ENCODE measurements at regions not wholly inside any gene's neighbourhood (a gene's known extent, or its start where the extent isn't known, plus 50 kb on each side); places are given as distances from the start of the nearest gene placed in this dataset.

- TF ChIP-seq CTCF (conservative IDR thresholded peaks at IDR 0.05) (no peak), ZFX (IDR thresholded peaks at IDR 0.05) (no peak)
Measured at GRCh38 chr4:123858465-123858864, 461.9 kb downstream of the SPRY1 start.
